H1 (cell line): ENCODE measurements at regions not wholly inside any gene's neighbourhood (a gene's known extent, or its start where the extent isn't known, plus 50 kb on each side); places are given as distances from the start of the nearest gene placed in this dataset.

Experiments
- GABPA ChIP-seq: IDR thresholded peaks from 2 replicates; pipeline ENCODE4 v1.6.1; 2011; ENCODE audit warnings: mild to moderate bottlenecking, low read length, moderate library complexity, borderline replicate concordance; ENCODE audit not compliant: insufficient read depth
- HDAC2 ChIP-seq, 2 experiments: fragments of 300-600 bp in 1 of 2; sonication (generic) in 1 of 2; IDR thresholded peaks; 2 replicates each; pipeline ENCODE4 v1.6.1; 2011 to 2012; ENCODE audit warnings: low read depth in 2 of 2, low read length in 2 of 2, mild to moderate bottlenecking in 2 of 2, moderate library complexity in 2 of 2, borderline replicate concordance in 1 of 2, inconsistent platforms in 1 of 2
- KDM1A ChIP-seq: fragments of 200-600, 300-600 bp; sonication (generic); IDR thresholded peaks from 2 replicates; pipeline ENCODE4 v1.7.1; 2016; ENCODE audit warnings: mild to moderate bottlenecking, low read length, borderline replicate concordance
- NANOG ChIP-seq: IDR thresholded peaks from 2 replicates; pipeline ENCODE4 v1.6.1; 2011; ENCODE audit warnings: low read length, low read depth, mild to moderate bottlenecking, inconsistent platforms; ENCODE audit not compliant: insufficient read depth, poor library complexity, severe bottlenecking
- POLR2A ChIP-seq, 2 experiments: IDR thresholded peaks; 1 replicate in 1 of 2; 2 replicates in 1 of 2; pipeline ENCODE4 v1.6.1; 2011; ENCODE audit warnings: low read depth in 2 of 2, low read length in 2 of 2, mild to moderate bottlenecking in 2 of 2; ENCODE audit errors: control extremely low read depth in 1 of 2
- RFX5 ChIP-seq: IDR thresholded peaks from 2 replicates; pipeline ENCODE4 v1.6.1; 2011; ENCODE audit warnings: low read depth, low read length, improper control_type of control experiment, borderline replicate concordance
- USF2 ChIP-seq: IDR thresholded peaks from 2 replicates; pipeline ENCODE4 v1.6.1; 2011; ENCODE audit warnings: low read length, improper control_type of control experiment

GRCh38 chr12:91461061-91461460 is 278.4 kb upstream of the DCN start (continued):
- TF ChIP-seq RFX5 (no peak), HDAC2 (IDR thresholded peaks at IDR 0.05; ENCODE audit: borderline replicate concordance in 1 of 2, low read depth in 2 of 2, low read length in 2 of 2) (no peak), NANOG (no peak), KDM1A (no peak), USF2 (no peak), GABPA (no peak), POLR2A (IDR thresholded peaks at IDR 0.05; ENCODE audit: control extremely low read depth in 1 of 2, low read depth in 2 of 2, low read length in 2 of 2) (no peak)
